ENCODE measurements at regions not wholly inside any gene's neighbourhood (a gene's known extent, or its start where the extent isn't known, plus 50 kb on each side); places are given as distances from the start of the nearest gene placed in this dataset.

DNA sequence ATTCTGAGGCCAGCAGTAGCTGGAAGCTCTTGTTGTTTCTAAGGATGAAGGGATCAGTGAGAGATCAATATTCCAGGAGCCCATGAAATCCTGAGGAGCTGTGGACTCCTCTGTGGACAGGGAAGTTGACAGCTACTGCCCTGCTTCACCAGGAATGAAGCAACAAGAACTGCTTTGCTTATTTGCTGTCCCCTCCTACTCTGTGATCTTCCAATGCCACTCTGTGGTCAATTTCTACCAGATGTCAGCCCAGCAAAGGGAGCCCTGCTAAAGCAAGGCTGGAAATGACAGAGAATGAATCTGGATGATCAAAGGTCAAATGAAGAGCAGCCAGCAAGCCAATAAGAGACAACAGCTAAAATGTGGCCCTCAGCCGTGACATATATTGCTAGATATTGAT lies 227.5 kb upstream of the CHRM2 start:
- no peak overlapping the region for H3K4me3 ChIP-seq (ENCODE audit: low read length)
- no CpG with 5 or more reads among the region's 1 CpG for WGBS (ENCODE audit: extremely low coverage, insufficient coverage, low lambda C conversion rate)

DNA sequence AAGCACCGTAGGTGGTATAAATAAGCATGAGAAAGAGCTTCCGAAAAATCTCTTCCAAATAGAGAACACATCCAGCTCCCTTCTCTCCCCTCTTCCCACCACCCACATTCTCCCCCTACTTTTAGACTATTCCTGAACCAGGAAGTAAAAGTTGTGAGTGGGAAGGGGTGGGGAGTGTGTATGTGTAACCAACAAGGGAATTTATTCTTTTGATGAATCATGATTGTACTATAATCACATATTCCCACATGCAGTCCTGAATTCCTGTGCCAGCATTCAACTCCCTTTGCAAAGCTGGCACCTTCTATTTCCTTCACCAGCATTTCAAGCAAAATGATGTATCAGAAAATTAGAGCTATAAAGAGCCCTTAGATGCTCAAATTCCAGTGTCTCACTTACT lies 230.6 kb upstream of the CHRM2 start:
- no peak overlapping the region for H3K9ac ChIP-seq (ENCODE audit: low read length)
- H3K4me3 ChIP-seq (ENCODE audit: low read length), result no peak overlapping the region
- no peak overlapping the region for H3K56ac ChIP-seq (ENCODE audit: low read length)
- no peaks in the 10 kb centered on the region for H3K36me3 ChIP-seq (ENCODE audit: control insufficient read depth, insufficient read depth, low read length)
- H3K18ac ChIP-seq (ENCODE audit: low read length), result no peak overlapping the region
- H4K5ac ChIP-seq (ENCODE audit: low read length), result no peak overlapping the region
- H3K4ac ChIP-seq (ENCODE audit: low read depth, low read length), result no peak overlapping the region
- H2AK5ac ChIP-seq (ENCODE audit: low read length), result no peak overlapping the region
- H2BK15ac ChIP-seq (replicated peaks; ENCODE audit: low read depth), result no peak overlapping the region
- H3K4me1 ChIP-seq (ENCODE audit: control insufficient read depth, low read depth, low read length), result no peaks in the 10 kb centered on the region
- no peak overlapping the region for H3K23ac ChIP-seq (ENCODE audit: low read length)
- H3K79me2 ChIP-seq (ENCODE audit: control insufficient read depth, insufficient read depth, low read length), result no peaks in the 10 kb centered on the region
- H3K4me2 ChIP-seq (ENCODE audit: low read length), result no peak overlapping the region
- H2BK5ac ChIP-seq (ENCODE audit: low read length), result no peak overlapping the region
- H4K8ac ChIP-seq (ENCODE audit: low read depth, low read length), result no peak overlapping the region
- no peak overlapping the region for H3K27ac ChIP-seq (ENCODE audit: low read depth, low read length)
- no peaks in the 10 kb centered on the region for H3K27me3 ChIP-seq (ENCODE audit: insufficient read depth, low read length, poor library complexity)
- no peak for DNase-seq
- WGBS (ENCODE audit: extremely low coverage, insufficient coverage, low lambda C conversion rate), result no CpG with 5 or more reads among the region's 2 CpGs
- no peak overlapping the region for H2BK120ac ChIP-seq (ENCODE audit: low read depth, low read length)
- no peaks in the 10 kb centered on the region for H3K79me1 ChIP-seq (ENCODE audit: low read length)

More for the DNA sequence above, 227.5 kb upstream of the CHRM2 start:
- Histone ChIP-seq H3K18ac (ENCODE audit: low read length) (no peak overlapping the region), H2AK5ac (ENCODE audit: low read length) (no peak overlapping the region), H4K5ac (ENCODE audit: low read length) (no peak overlapping the region), H2BK120ac (ENCODE audit: low read depth, low read length) (no peak overlapping the region), H3K4ac (ENCODE audit: low read depth, low read length) (no peak overlapping the region), H2BK5ac (ENCODE audit: low read length) (no peak overlapping the region), H3K27me3 (ENCODE audit: insufficient read depth, low read length, poor library complexity) (no peaks in the 10 kb centered on the region), H4K8ac (ENCODE audit: low read depth, low read length) (no peak overlapping the region), H3K23ac (ENCODE audit: low read length) (no peak overlapping the region), H3K36me3 (ENCODE audit: control insufficient read depth, insufficient read depth, low read length) (no peaks in the 10 kb centered on the region), H3K4me2 (ENCODE audit: low read length) (no peak overlapping the region), H3K9ac (ENCODE audit: low read length) (no peak overlapping the region), H2BK15ac (replicated peaks; ENCODE audit: low read depth) (no peak overlapping the region), H3K27ac (ENCODE audit: low read depth, low read length) (no peak overlapping the region), H3K79me2 (ENCODE audit: control insufficient read depth, insufficient read depth, low read length) (no peaks in the 10 kb centered on the region), H3K56ac (ENCODE audit: low read length) (no peak overlapping the region), H3K4me1 (ENCODE audit: control insufficient read depth, low read depth, low read length) (no peaks in the 10 kb centered on the region), H3K79me1 (ENCODE audit: low read length) (no peaks in the 10 kb centered on the region)
- peak; percentile 18 for DNase-seq

GRCh38 chr7:136635751-136636150 lies 232.7 kb upstream of the CHRM2 start:
- H3K23ac ChIP-seq (ENCODE audit: low read length), result no peak overlapping the region
- H2BK15ac ChIP-seq (replicated peaks; ENCODE audit: low read depth), result no peak overlapping the region
- H2AK5ac ChIP-seq (ENCODE audit: low read length), result no peak overlapping the region
- no peak overlapping the region for H4K5ac ChIP-seq (ENCODE audit: low read length)
- H2BK5ac ChIP-seq (ENCODE audit: low read length), result no peak overlapping the region
- H3K4me2 ChIP-seq (ENCODE audit: low read length), result no peak overlapping the region
- H4K8ac ChIP-seq (ENCODE audit: low read depth, low read length), result no peak overlapping the region
- H3K18ac ChIP-seq (ENCODE audit: low read length), result no peak overlapping the region
- no peak overlapping the region for H3K27ac ChIP-seq (ENCODE audit: low read depth, low read length)
- no peak for DNase-seq
- no peak overlapping the region for H3K4ac ChIP-seq (ENCODE audit: low read depth, low read length)
- H3K27me3 ChIP-seq (ENCODE audit: insufficient read depth, low read length, poor library complexity), result no peaks in the 10 kb centered on the region
- no peak overlapping the region for H3K9ac ChIP-seq (ENCODE audit: low read length)
- H3K4me3 ChIP-seq (ENCODE audit: low read length), result no peak overlapping the region
- H3K79me2 ChIP-seq (ENCODE audit: control insufficient read depth, insufficient read depth, low read length), result no peaks in the 10 kb centered on the region
- no peak overlapping the region for H2BK120ac ChIP-seq (ENCODE audit: low read depth, low read length)
- H3K79me1 ChIP-seq (ENCODE audit: low read length), result no peaks in the 10 kb centered on the region
- H3K56ac ChIP-seq (ENCODE audit: low read length), result no peak overlapping the region
- WGBS (ENCODE audit: extremely low coverage, insufficient coverage, low lambda C conversion rate), result no CpG with 5 or more reads among the region's 3 CpGs
- no peaks in the 10 kb centered on the region for H3K4me1 ChIP-seq (ENCODE audit: control insufficient read depth, low read depth, low read length)
- H3K36me3 ChIP-seq (ENCODE audit: control insufficient read depth, insufficient read depth, low read length), result no peaks in the 10 kb centered on the region

DNA sequence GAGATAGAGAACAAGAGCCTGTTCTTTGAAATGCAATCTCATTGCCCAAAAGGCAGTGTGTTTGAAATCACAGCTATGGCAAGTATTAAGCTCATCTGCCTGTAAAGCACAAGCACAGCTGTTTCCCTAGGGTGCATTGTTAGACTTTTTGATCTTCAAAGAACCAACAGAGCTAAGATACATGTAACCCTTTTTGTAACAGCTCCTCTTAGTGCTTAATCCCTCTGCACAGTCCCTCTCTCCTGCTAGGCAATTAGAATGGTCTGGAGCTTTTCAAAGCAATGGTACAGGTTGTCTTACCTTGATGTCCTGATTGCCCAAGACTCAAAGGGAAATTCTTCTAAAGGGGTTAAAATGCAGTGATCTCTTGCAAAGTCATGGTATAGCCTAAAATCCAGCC lies 249.6 kb upstream of the CHRM2 start:
- no peak overlapping the region for H3K56ac ChIP-seq (ENCODE audit: low read length)
- no peak overlapping the region for H2BK120ac ChIP-seq (ENCODE audit: low read depth, low read length)
- H2AK5ac ChIP-seq (ENCODE audit: low read length), result no peak overlapping the region
- no peaks in the 10 kb centered on the region for H3K79me1 ChIP-seq (ENCODE audit: low read length)
- H3K27me3 ChIP-seq (ENCODE audit: insufficient read depth, low read length, poor library complexity), result no peaks in the 10 kb centered on the region
- H3K27ac ChIP-seq (ENCODE audit: low read depth, low read length), result no peak overlapping the region
- H3K18ac ChIP-seq (ENCODE audit: low read length), result no peak overlapping the region
- H2BK15ac ChIP-seq (replicated peaks; ENCODE audit: low read depth), result no peak overlapping the region
- H3K4me2 ChIP-seq (ENCODE audit: low read length), result no peak overlapping the region
- no peak overlapping the region for H3K9ac ChIP-seq (ENCODE audit: low read length)
- H2BK5ac ChIP-seq (ENCODE audit: low read length), result no peak overlapping the region
- no peak overlapping the region for H3K23ac ChIP-seq (ENCODE audit: low read length)
- H4K5ac ChIP-seq (ENCODE audit: low read length), result no peak overlapping the region
- no peak for DNase-seq
- H3K4ac ChIP-seq (ENCODE audit: low read depth, low read length), result no peak overlapping the region
- no peak overlapping the region for H3K4me3 ChIP-seq (ENCODE audit: low read length)
- no peaks in the 10 kb centered on the region for H3K36me3 ChIP-seq (ENCODE audit: control insufficient read depth, insufficient read depth, low read length)
- no peaks in the 10 kb centered on the region for H3K79me2 ChIP-seq (ENCODE audit: control insufficient read depth, insufficient read depth, low read length)
- H4K8ac ChIP-seq (ENCODE audit: low read depth, low read length), result no peak overlapping the region
- H3K4me1 ChIP-seq (ENCODE audit: control insufficient read depth, low read depth, low read length), result no peaks in the 10 kb centered on the region

- Histone ChIP-seq H3K79me2 (ENCODE audit: control insufficient read depth, insufficient read depth, low read length) (no peaks in the 10 kb centered on the region), H3K4me1 (ENCODE audit: control insufficient read depth, low read depth, low read length) (no peaks in the 10 kb centered on the region), H4K5ac (ENCODE audit: low read length) (no peak overlapping the region), H2BK15ac (replicated peaks; ENCODE audit: low read depth) (no peak overlapping the region), H3K79me1 (ENCODE audit: low read length) (no peaks in the 10 kb centered on the region), H3K4ac (ENCODE audit: low read depth, low read length) (no peak overlapping the region), H3K27ac (ENCODE audit: low read depth, low read length) (no peak overlapping the region), H2BK120ac (ENCODE audit: low read depth, low read length) (no peak overlapping the region), H3K4me3 (ENCODE audit: low read length) (no peak overlapping the region), H3K36me3 (ENCODE audit: control insufficient read depth, insufficient read depth, low read length) (no peaks in the 10 kb centered on the region), H3K9ac (ENCODE audit: low read length) (no peak overlapping the region), H3K56ac (ENCODE audit: low read length) (no peak overlapping the region), H2AK5ac (ENCODE audit: low read length) (no peak overlapping the region), H4K8ac (ENCODE audit: low read depth, low read length) (no peak overlapping the region), H3K4me2 (ENCODE audit: low read length) (no peak overlapping the region), H3K27me3 (ENCODE audit: insufficient read depth, low read length, poor library complexity) (no peaks in the 10 kb centered on the region), H3K18ac (ENCODE audit: low read length) (no peak overlapping the region), H2BK5ac (ENCODE audit: low read length) (no peak overlapping the region), H3K23ac (ENCODE audit: low read length) (no peak overlapping the region)
- no CpG with 5 or more reads among the region's 2 CpGs for WGBS (ENCODE audit: extremely low coverage, insufficient coverage, low lambda C conversion rate)
- no peak for DNase-seq
These were observed 251.3 kb upstream of the CHRM2 start for GRCh38 chr7:136617176-136617575.

- H3K9ac ChIP-seq (ENCODE audit: low read length), result no peak overlapping the region
- no peaks in the 10 kb centered on the region for H3K79me2 ChIP-seq (ENCODE audit: control insufficient read depth, insufficient read depth, low read length)
- no peak overlapping the region for H2BK120ac ChIP-seq (ENCODE audit: low read depth, low read length)
- H3K79me1 ChIP-seq (ENCODE audit: low read length), result no peaks in the 10 kb centered on the region
- no peak overlapping the region for H3K4me3 ChIP-seq (ENCODE audit: low read length)
- H4K5ac ChIP-seq (ENCODE audit: low read length), result no peak overlapping the region
- H3K56ac ChIP-seq (ENCODE audit: low read length), result no peak overlapping the region
- H3K4me1 ChIP-seq (ENCODE audit: control insufficient read depth, low read depth, low read length), result no peaks in the 10 kb centered on the region
- H3K27me3 ChIP-seq (ENCODE audit: insufficient read depth, low read length, poor library complexity), result no peaks in the 10 kb centered on the region
- H3K18ac ChIP-seq (ENCODE audit: low read length), result no peak overlapping the region
- no peak overlapping the region for H2BK15ac ChIP-seq (replicated peaks; ENCODE audit: low read depth)
- no peak overlapping the region for H2BK5ac ChIP-seq (ENCODE audit: low read length)
- no peak overlapping the region for H3K4ac ChIP-seq (ENCODE audit: low read depth, low read length)
- H4K8ac ChIP-seq (ENCODE audit: low read depth, low read length), result no peak overlapping the region
- no peak overlapping the region for H3K27ac ChIP-seq (ENCODE audit: low read depth, low read length)
- no peak overlapping the region for H2AK5ac ChIP-seq (ENCODE audit: low read length)
- H3K23ac ChIP-seq (ENCODE audit: low read length), result no peak overlapping the region
- no CpG with 5 or more reads among the region's 2 CpGs for WGBS (ENCODE audit: extremely low coverage, insufficient coverage, low lambda C conversion rate)
- H3K36me3 ChIP-seq (ENCODE audit: control insufficient read depth, insufficient read depth, low read length), result no peaks in the 10 kb centered on the region
- no peak overlapping the region for H3K4me2 ChIP-seq (ENCODE audit: low read length)
- DNase-seq, result no peak
These were observed 262.7 kb upstream of the CHRM2 start for GRCh38 chr7:136605532-136606329.
